SHP77 treated with DMSO at 0.1 percent for 48 hours (cell line): ENCODE measurements at regions not wholly inside any gene's neighbourhood (a gene's known extent, or its start where the extent isn't known, plus 50 kb on each side); places are given as distances from the start of the nearest gene placed in this dataset.

ENCODE experiments used
- DNase-seq: peaks from one replicate; lab custom pipeline; 2025; lab: John Stamatoyannopoulos, UW

DNA sequence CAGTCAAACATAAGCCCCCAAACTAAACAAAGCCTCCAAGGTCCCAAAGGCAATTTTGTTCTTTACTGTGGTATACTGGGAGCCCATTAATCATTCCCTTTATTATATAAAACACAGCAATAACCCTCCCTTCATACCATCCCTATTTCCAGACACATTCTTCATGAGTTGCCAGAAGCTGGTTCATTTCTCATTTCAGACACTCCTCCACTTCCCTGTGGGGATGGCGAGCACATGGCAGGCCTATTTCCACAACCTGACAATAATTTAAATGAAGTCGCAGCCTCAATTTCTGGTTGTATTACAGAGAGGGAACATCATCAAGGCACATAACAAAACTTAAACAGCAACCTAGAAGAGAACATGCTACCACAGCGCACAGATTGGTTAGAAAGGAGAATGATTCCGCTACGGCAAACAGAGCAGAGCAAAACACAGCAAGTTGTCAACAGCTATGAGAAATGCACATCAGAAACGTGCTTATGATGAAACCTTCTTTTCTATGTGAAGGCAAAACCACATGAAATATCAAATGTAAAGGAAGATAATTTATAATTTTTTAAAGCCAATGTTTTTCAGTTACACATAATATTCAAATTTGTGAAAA, 63.3 kb upstream of the ARHGEF3 start:
- DNase-seq, result no peak

- DNase-seq, result no peak
Measured at GRCh38 chr3:56864090-56864489, 62.3 kb upstream of the ARHGEF3 start.

- no peak for DNase-seq
Measured at GRCh38 chr3:56862352-56863062, 60.8 kb upstream of the ARHGEF3 start.

GRCh38 chr3:56861511-56861910, 59.8 kb upstream of the ARHGEF3 start:
- no peak for DNase-seq

- DNase-seq, result no peak
Measured at GRCh38 chr3:56860939-56861338, 59.2 kb upstream of the ARHGEF3 start.

- no peak for DNase-seq
Measured at GRCh38 chr3:56860351-56860750, 58.6 kb upstream of the ARHGEF3 start.

GRCh38 chr3:56858331-56858730, 56.6 kb upstream of the ARHGEF3 start:
- DNase-seq, result no peak

DNA sequence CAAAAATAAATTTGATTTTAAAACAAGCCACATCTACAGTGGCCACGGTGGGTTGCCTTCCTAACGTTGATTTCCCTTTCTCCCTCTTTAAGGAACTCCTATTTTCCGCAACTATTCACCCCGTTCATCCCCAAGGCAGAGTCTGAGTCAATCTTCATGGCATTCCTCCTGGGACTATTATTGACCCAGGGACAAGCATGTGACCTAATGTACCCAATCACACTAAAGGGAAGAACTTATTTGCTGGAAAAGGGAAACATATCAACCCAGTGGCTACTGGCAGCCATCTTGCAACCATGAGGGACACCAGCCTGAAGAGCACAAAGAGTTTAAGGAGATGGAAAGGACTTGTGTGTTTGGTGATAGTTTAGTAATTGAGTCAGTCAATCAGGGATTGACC, 55.4 kb upstream of the ARHGEF3 start:
- DNase-seq, result no peak

GRCh38 chr3:56856752-56857151, 55.0 kb upstream of the ARHGEF3 start:
- DNase-seq, result no peak

GRCh38 chr3:56855856-56856512, 54.2 kb upstream of the ARHGEF3 start:
- DNase-seq, result no peak

DNA sequence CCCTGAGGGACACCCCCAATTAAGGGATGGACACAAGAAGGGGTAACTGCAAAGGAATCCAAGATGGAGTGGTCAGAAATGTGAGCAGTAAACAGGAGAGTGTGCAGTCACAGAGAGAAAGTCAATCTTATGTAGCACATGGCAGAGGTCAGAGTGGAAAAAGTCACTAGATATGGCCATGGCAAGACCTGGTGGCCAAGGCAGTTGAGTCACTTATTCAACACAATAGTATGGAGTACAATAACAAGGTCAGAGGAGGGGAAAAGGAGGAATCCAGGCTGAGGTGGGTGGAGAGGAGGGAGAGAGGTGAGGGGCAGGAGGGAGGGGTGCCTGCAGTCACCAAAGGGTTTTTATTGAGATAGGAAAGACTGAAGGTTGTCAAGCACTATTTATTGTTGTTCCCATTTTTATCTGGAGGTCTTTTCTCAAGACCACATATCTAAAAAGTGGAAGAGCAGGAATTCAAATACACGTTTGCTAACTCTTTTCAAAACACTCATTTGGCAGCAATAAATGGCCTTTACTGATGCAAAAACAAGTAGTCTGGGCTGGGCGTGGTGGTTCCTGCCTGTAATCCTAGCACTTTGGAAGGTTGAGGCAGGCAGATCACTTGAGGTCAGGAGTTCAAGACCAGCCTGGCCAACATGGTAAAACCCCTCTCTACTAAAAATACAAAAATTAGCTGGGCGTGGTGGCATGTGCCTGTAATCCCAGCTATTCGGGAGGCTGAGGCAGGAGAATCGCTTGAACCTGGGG, 53.3 kb upstream of the ARHGEF3 start:
- no peak for DNase-seq

DNA sequence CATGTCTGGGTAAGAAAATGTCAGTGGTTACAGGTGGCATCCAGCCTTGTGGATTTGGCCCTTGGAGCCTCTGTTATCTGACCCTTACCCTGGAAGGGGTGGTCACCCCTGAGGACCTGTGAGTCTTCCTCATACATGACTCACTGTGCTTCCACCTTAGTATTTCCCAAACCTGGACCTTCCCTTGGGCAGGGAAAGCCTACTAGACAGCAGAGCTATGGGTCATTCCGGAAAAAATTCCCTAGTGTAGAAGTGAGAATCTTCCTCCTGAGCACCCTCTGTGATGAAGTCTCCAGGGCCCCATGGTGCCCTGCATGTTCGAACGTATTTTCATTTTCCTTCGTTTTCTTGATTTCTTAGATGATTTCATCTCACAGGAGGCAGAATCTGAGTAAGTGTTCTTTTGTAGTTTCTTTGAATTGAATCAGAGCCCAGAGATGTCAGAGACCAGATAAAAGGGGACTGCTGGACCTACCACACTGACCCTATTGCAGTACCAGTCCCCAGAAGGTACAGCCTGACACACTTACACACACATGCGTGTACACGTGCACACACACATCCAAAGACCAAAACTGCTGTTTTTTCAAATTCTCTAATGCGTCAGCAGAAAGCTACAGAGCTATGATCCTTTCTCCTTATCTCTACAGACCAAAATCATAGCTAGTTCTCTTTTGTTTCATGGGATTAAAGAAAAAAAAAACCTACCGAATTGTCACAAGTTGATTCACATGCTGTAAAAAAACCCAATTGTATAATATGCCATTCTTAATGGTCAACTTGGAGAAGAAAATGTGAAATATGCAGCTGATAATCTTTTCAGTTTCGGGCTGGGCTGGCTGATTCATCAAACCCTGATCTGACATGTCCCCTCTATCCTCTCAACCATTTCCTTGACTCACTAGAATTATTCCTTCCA, 50.5 kb upstream of the ARHGEF3 start:
- no peak for DNase-seq
